Liver (tissue), 8 donors: ENCODE measurements at regions not wholly inside any gene's neighbourhood (a gene's known extent, or its start where the extent isn't known, plus 50 kb on each side); places are given as distances from the start of the nearest gene placed in this dataset.
"Not testable (repeated sequence)": the region's sequence is repeated elsewhere in the genome, so short reads cannot be mapped to it uniquely, and the experiment has no call there.

Source experiments
- DNase-seq: peaks from one replicate; pipeline ENCODE4 v3.0.0-alpha.2; 2017; ENCODE audit warnings: low spot score
- H3K27ac ChIP-seq, 2 donors: one replicate each; pipeline ENCODE4 v1.7.0; 2013; ENCODE audit warnings: inconsistent platforms in 2 of 2, low read length in 2 of 2, control low read depth in 1 of 2, low read depth in 1 of 2, mild to moderate bottlenecking in 1 of 2
- H3K27me3 ChIP-seq, 4 donors: one replicate each; pipeline versions ENCODE4 v1.6.1 to v1.7.0; 2013; ENCODE audit warnings: low read length in 3 of 4, inconsistent platforms in 1 of 4, mild to moderate bottlenecking in 1 of 4, moderate library complexity in 1 of 4; ENCODE audit not compliant: control insufficient read depth in 4 of 4, insufficient read depth in 4 of 4
- H3K36me3 ChIP-seq, 4 donors: one replicate each; pipeline versions ENCODE4 v1.6.1 to v1.7.0; 2013; ENCODE audit warnings: low read length in 3 of 4, mild to moderate bottlenecking in 3 of 4, low read depth in 1 of 4, moderate library complexity in 1 of 4; ENCODE audit not compliant: control insufficient read depth in 4 of 4, insufficient read depth in 3 of 4
- H3K4me1 ChIP-seq, 4 donors: one replicate each; pipeline versions ENCODE4 v1.6.1 to v1.7.0; 2013; ENCODE audit warnings: low read length in 3 of 4, mild to moderate bottlenecking in 3 of 4, moderate library complexity in 1 of 4; ENCODE audit not compliant: control insufficient read depth in 4 of 4, insufficient read depth in 4 of 4
- H3K4me3 ChIP-seq, 3 donors: one replicate each; pipeline versions ENCODE4 v1.6.1 to v1.7.0; 2013; ENCODE audit warnings: low read length in 3 of 3, control low read depth in 1 of 3, low read depth in 1 of 3, mild to moderate bottlenecking in 1 of 3
- H3K9ac ChIP-seq, 2 donors: one replicate each; pipeline ENCODE4 v1.7.0; 2013; ENCODE audit warnings: low read length in 2 of 2, mild to moderate bottlenecking in 2 of 2, moderate library complexity in 2 of 2, control low read depth in 1 of 2, low read depth in 1 of 2
- H3K9me3 ChIP-seq, 4 donors: one replicate each; pipeline versions ENCODE4 v1.6.1 to v1.7.0; 2013; ENCODE audit warnings: low read length in 3 of 4; ENCODE audit not compliant: control insufficient read depth in 4 of 4
- EGR1 ChIP-seq, 2 donors: IDR thresholded peaks; 2 replicates each; pipeline ENCODE4 v1.6.1; 2016 to 2018; ENCODE audit warnings: antibody characterized with exemption in 2 of 2, low read depth in 2 of 2
- FOXA1 ChIP-seq: IDR thresholded peaks from 2 replicates; pipeline ENCODE4 v1.6.1; 2016; ENCODE audit warnings: antibody characterized with exemption
- FOXA2 ChIP-seq: IDR thresholded peaks from 2 replicates; pipeline ENCODE4 v1.6.1; 2016; ENCODE audit warnings: antibody characterized with exemption
- HNF4G ChIP-seq: IDR thresholded peaks from 2 replicates; pipeline ENCODE4 v1.6.1; 2016; ENCODE audit warnings: antibody characterized with exemption
- JUND ChIP-seq, 2 donors: IDR thresholded peaks; 2 replicates each; pipeline ENCODE4 v1.6.1; 2016; ENCODE audit warnings: antibody characterized with exemption in 2 of 2
- RAD21 ChIP-seq, 2 donors: IDR thresholded peaks; 2 replicates each; pipeline ENCODE4 v1.6.1; 2016; ENCODE audit warnings: antibody characterized with exemption in 2 of 2, mild to moderate bottlenecking in 2 of 2
- RXRA ChIP-seq, 2 donors: IDR thresholded peaks; 2 replicates each; pipeline ENCODE4 v1.6.1; 2017 to 2018; ENCODE audit warnings: antibody characterized with exemption in 2 of 2, mild to moderate bottlenecking in 1 of 2
- SP1 ChIP-seq: IDR thresholded peaks from 2 replicates; pipeline ENCODE4 v1.6.1; 2018; ENCODE audit warnings: antibody characterized with exemption, mild to moderate bottlenecking
- TAF1 ChIP-seq: conservative IDR thresholded peaks from 2 replicates; pipeline ENCODE4 v1.6.1; 2016; ENCODE audit warnings: antibody characterized with exemption, mild to moderate bottlenecking
- YY1 ChIP-seq: IDR thresholded peaks from 2 replicates; pipeline ENCODE4 v1.6.1; 2016; ENCODE audit warnings: antibody characterized with exemption, mild to moderate bottlenecking
- WGBS: extraction: QIAGEN DNeasy Blood & Tissue Kit; methylation state at CpG from one replicate; pipeline ENCODE4 v1.1.7; 2013; 5-methylcytosine and 5-hydroxymethylcytosine counted together
- TF ChIP-seq, protein P1 (sequence below): fragments of 150-350 bp; IDR thresholded peaks from 2 replicates; pipeline ENCODE4 v1.5.1; 2017; ENCODE audit warnings: improper control_type of control experiment, low read depth, low read length; ENCODE audit not compliant: missing input control
- TF ChIP-seq, protein P2 (sequence below): IDR thresholded peaks from 2 replicates; pipeline ENCODE4 v1.6.1; 2016; ENCODE audit warnings: antibody characterized with exemption
- TF ChIP-seq, protein P3 (sequence below): IDR thresholded peaks from 2 replicates; pipeline ENCODE4 v1.6.1; 2016; ENCODE audit warnings: antibody characterized with exemption
- TF ChIP-seq, protein P4 (sequence below): IDR thresholded peaks from 2 replicates; pipeline ENCODE4 v1.6.1; 2016; ENCODE audit warnings: antibody characterized with exemption
- donor health status: healthy.
- donor health status: healthy.
- donor health status: healthy.
- donor health status: healthy.
- donor health status: healthy.

DNA sequence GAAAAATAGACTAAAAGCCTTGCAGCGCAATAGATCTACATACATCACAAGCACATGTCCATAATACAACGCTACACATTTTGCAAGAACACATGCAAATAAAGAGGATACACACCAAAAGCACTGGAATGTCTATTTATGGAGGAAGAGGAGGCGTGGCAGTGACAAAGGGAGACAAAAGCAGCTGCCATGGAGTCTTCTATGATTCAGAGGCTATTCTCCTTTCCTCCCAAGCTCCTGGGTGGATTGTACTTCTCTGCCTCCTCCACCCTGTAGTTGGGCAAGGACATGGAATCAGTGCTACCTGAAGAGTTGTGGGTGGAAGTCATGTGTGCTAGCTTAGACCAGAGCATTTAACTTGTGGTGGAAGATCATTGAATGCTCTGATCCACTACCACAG, 57.9 kb upstream of the ABHD2 start:
- DNase-seq: no peak
- no peaks in the 10 kb centered on the region for H3K27me3 ChIP-seq
- no peaks in the 10 kb centered on the region for H3K4me1 ChIP-seq
- no peak overlapping the region for H3K27ac ChIP-seq
- no peak overlapping the region for H3K4me3 ChIP-seq
- WGBS: 87% methylated on average over 3 of the region's 3 CpGs
- no peak overlapping the region for H3K9ac ChIP-seq
- no peaks in the 10 kb centered on the region for H3K9me3 ChIP-seq
- TF ChIP-seq, protein P1, sequence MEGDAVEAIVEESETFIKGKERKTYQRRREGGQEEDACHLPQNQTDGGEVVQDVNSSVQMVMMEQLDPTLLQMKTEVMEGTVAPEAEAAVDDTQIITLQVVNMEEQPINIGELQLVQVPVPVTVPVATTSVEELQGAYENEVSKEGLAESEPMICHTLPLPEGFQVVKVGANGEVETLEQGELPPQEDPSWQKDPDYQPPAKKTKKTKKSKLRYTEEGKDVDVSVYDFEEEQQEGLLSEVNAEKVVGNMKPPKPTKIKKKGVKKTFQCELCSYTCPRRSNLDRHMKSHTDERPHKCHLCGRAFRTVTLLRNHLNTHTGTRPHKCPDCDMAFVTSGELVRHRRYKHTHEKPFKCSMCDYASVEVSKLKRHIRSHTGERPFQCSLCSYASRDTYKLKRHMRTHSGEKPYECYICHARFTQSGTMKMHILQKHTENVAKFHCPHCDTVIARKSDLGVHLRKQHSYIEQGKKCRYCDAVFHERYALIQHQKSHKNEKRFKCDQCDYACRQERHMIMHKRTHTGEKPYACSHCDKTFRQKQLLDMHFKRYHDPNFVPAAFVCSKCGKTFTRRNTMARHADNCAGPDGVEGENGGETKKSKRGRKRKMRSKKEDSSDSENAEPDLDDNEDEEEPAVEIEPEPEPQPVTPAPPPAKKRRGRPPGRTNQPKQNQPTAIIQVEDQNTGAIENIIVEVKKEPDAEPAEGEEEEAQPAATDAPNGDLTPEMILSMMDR: no peak
- TF ChIP-seq, protein P2, sequence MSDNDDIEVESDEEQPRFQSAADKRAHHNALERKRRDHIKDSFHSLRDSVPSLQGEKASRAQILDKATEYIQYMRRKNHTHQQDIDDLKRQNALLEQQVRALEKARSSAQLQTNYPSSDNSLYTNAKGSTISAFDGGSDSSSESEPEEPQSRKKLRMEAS: no peak
- TF ChIP-seq TAF1 (no peak), HNF4G (no peak), EGR1 (IDR thresholded peaks at IDR 0.05; ENCODE audit: low read depth in 2 of 2) (no peak), FOXA2 (no peak), SP1 (no peak), RXRA (IDR thresholded peaks at IDR 0.05) (no peak), YY1 (no peak), FOXA1 (no peak), JUND (IDR thresholded peaks at IDR 0.05) (no peak)
- TF ChIP-seq, protein P3, sequence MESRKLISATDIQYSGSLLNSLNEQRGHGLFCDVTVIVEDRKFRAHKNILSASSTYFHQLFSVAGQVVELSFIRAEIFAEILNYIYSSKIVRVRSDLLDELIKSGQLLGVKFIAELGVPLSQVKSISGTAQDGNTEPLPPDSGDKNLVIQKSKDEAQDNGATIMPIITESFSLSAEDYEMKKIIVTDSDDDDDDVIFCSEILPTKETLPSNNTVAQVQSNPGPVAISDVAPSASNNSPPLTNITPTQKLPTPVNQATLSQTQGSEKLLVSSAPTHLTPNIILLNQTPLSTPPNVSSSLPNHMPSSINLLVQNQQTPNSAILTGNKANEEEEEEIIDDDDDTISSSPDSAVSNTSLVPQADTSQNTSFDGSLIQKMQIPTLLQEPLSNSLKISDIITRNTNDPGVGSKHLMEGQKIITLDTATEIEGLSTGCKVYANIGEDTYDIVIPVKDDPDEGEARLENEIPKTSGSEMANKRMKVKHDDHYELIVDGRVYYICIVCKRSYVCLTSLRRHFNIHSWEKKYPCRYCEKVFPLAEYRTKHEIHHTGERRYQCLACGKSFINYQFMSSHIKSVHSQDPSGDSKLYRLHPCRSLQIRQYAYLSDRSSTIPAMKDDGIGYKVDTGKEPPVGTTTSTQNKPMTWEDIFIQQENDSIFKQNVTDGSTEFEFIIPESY: no peak
- no peaks in the 10 kb centered on the region for H3K36me3 ChIP-seq

DNA sequence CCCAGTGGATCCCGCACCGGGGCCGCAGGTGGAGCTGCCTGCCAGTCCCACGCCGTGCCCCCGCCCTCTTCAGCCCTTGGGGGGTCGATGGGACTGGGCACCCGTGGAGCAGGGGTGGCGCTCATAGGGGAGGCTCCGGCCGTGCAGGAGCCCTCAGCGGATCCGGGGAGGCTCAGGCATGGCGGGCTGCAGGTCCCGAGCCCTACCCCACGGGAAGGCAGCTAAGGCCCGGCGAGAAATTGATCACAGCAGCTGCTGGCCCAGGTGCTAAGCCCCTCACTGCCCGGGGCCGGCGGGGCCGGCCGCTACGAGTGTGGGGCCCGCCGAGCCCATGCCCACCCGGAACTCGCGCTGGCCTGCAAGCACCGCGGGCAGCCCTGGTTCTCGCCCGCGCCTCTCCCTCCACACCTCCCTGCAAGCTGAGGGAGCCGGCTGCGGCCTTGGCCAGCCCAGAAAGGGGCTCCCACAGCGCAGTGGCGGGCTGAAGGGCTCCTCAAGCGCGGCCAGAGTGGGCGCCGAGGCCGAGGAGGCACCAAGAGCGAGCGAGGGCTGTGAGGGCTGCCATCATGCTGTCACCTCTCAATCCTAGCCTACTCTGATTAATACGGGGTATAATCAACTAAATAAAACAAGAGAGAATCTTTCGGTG, 56.5 kb upstream of the ABHD2 start:
- H3K27ac ChIP-seq, H3K36me3 ChIP-seq, H3K9ac ChIP-seq, DNase-seq, H3K4me3 ChIP-seq, H3K9me3 ChIP-seq, H3K4me1 ChIP-seq, H3K27me3 ChIP-seq: not testable (repeated sequence)
- WGBS: 94% methylated on average over 47 of the region's 47 CpGs

DNA sequence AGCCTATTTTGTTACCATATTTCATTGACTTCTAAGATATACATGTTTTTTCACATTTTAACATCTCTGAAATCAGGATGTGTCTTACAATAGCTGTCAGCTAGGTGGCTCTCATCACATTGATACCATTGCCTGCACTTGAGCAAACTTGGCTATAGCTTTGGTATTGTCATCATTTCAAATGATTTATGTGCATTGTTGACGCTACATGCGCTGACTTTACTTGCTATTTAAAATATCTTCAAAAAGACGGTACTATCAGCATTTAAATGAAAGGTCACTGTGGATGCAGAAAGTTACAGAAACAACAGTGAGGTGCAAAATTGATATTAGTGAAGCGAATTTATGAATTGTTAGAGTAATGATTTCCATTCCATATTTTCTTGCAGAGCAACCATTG, 54.0 kb upstream of the ABHD2 start:
- H3K27me3 ChIP-seq: no peaks in the 10 kb centered on the region
- no peaks in the 10 kb centered on the region for H3K4me1 ChIP-seq
- H3K4me3 ChIP-seq: no peak overlapping the region
- H3K27ac ChIP-seq: no peak overlapping the region
- 63% methylated on average over 4 of the region's 4 CpGs for WGBS
- H3K9ac ChIP-seq: no peak overlapping the region
- no peak for DNase-seq
- H3K36me3 ChIP-seq: no peaks in the 10 kb centered on the region
- no peak for TF ChIP-seq EGR1 (IDR thresholded peaks at IDR 0.05; ENCODE audit: low read depth in 2 of 2)
- peak; percentile 58 for TF ChIP-seq RAD21 (IDR thresholded peaks at IDR 0.05)
- no peak for TF ChIP-seq YY1
- TF ChIP-seq, protein P4, sequence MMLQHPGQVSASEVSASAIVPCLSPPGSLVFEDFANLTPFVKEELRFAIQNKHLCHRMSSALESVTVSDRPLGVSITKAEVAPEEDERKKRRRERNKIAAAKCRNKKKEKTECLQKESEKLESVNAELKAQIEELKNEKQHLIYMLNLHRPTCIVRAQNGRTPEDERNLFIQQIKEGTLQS: no peak
- TF ChIP-seq, protein P1: peak; percentile 24
- H3K9me3 ChIP-seq: no peaks in the 10 kb centered on the region
